H9 (cell line): ENCODE measurements at regions not wholly inside any gene's neighbourhood (a gene's known extent, or its start where the extent isn't known, plus 50 kb on each side); places are given as distances from the start of the nearest gene placed in this dataset.

ENCODE experiments used
- DNase-seq: peaks from one replicate; pipeline ENCODE4 v3.0.0-alpha.2; 2017
- H2AFZ ChIP-seq: one replicate; pipeline ENCODE4 v1.6.1; 2013; ENCODE audit warnings: mild to moderate bottlenecking, low read length, control low read depth, moderate library complexity
- H2AK5ac ChIP-seq: 2 replicates; pipeline ENCODE4 v1.6.1; 2013; ENCODE audit warnings: low read length, control low read depth, mixed read lengths; ENCODE audit not compliant: insufficient read length
- H2BK120ac ChIP-seq: one replicate; pipeline ENCODE4 v1.6.1; 2013; ENCODE audit warnings: low read depth, mild to moderate bottlenecking, low read length, control low read depth, inconsistent platforms; ENCODE audit not compliant: poor library complexity, severe bottlenecking
- H2BK12ac ChIP-seq: 2 replicates; pipeline ENCODE4 v1.6.1; 2013; ENCODE audit warnings: low read length, control low read depth, mixed read lengths, low read depth; ENCODE audit not compliant: insufficient read length
- H2BK15ac ChIP-seq: 2 replicates; pipeline ENCODE4 v1.6.1; 2013; ENCODE audit warnings: low read depth, low read length, control low read depth
- H2BK20ac ChIP-seq: one replicate; pipeline ENCODE4 v1.6.1; 2013; ENCODE audit warnings: low read depth, mild to moderate bottlenecking, low read length, control low read depth, inconsistent platforms; ENCODE audit not compliant: poor library complexity, severe bottlenecking
- H2BK5ac ChIP-seq: 2 replicates; pipeline ENCODE4 v1.6.1; 2013; ENCODE audit warnings: low read length, control low read depth, mixed read lengths; ENCODE audit not compliant: insufficient read length
- H3K14ac ChIP-seq: 2 replicates; pipeline ENCODE4 v1.6.1; 2013; ENCODE audit warnings: low read length, control low read depth; ENCODE audit not compliant: insufficient read depth
- H3K18ac ChIP-seq: 2 replicates; pipeline ENCODE4 v1.6.1; 2013; ENCODE audit warnings: low read depth, mild to moderate bottlenecking, mixed read lengths, low read length, control low read depth; ENCODE audit not compliant: insufficient read length
- H3K23ac ChIP-seq: 2 replicates; pipeline ENCODE4 v1.6.1; 2013; ENCODE audit warnings: low read length, control low read depth, mixed read lengths, low read depth; ENCODE audit not compliant: insufficient read length
- H3K23me2 ChIP-seq: 2 replicates; pipeline ENCODE4 v1.6.1; 2013; ENCODE audit warnings: low read depth, mild to moderate bottlenecking, mixed read lengths, low read length, control low read depth; ENCODE audit not compliant: insufficient read length, poor library complexity, severe bottlenecking
- H3K27ac ChIP-seq: 2 replicates; pipeline ENCODE4 v1.5.1; 2013; ENCODE audit warnings: low read length, control low read depth, mixed read lengths, low read depth; ENCODE audit not compliant: insufficient read length
- H3K27me3 ChIP-seq: 2 replicates; pipeline ENCODE4 v1.6.1; 2013; ENCODE audit warnings: low read length, control low read depth, inconsistent platforms; ENCODE audit not compliant: insufficient read depth
- H3K4ac ChIP-seq: 2 replicates; pipeline ENCODE4 v1.6.1; 2013; ENCODE audit warnings: low read depth, mild to moderate bottlenecking, control low read depth, inconsistent platforms, low read length, moderate library complexity
- H3K4me1 ChIP-seq: 2 replicates; pipeline ENCODE4 v1.6.1; 2013; ENCODE audit warnings: low read length, control low read depth, inconsistent platforms; ENCODE audit not compliant: insufficient read depth
- H3K4me2 ChIP-seq: 2 replicates; pipeline ENCODE4 v1.6.1; 2013; ENCODE audit warnings: low read length, control low read depth, mixed read lengths; ENCODE audit not compliant: insufficient read length, insufficient read depth
- H3K56ac ChIP-seq: 2 replicates; pipeline ENCODE4 v1.6.1; 2013; ENCODE audit warnings: low read depth, mild to moderate bottlenecking, mixed read lengths, low read length, control low read depth; ENCODE audit not compliant: insufficient read length
- H3K79me1 ChIP-seq: 2 replicates; pipeline ENCODE4 v1.6.1; 2013; ENCODE audit warnings: low read depth, mild to moderate bottlenecking, moderate library complexity, low read length, control low read depth, inconsistent platforms; ENCODE audit not compliant: insufficient read depth, poor library complexity, severe bottlenecking
- H3K79me2 ChIP-seq: 2 replicates; pipeline ENCODE4 v1.6.1; 2013; ENCODE audit warnings: low read length, control low read depth, inconsistent platforms; ENCODE audit not compliant: insufficient read depth
- H3K9ac ChIP-seq: 2 replicates; pipeline ENCODE4 v1.6.1; 2013; ENCODE audit warnings: low read length, control low read depth, mixed read lengths; ENCODE audit not compliant: insufficient read length; ENCODE audit errors: extremely low read depth
- H3K9me3 ChIP-seq: one replicate; pipeline ENCODE4 v1.6.1; 2013; ENCODE audit warnings: low read depth, low read length, inconsistent platforms; ENCODE audit not compliant: control insufficient read depth
- H3T11ph ChIP-seq: one replicate; pipeline ENCODE4 v1.6.1; 2013; ENCODE audit warnings: mild to moderate bottlenecking, low read length, control low read depth, inconsistent platforms
- H4K20me1 ChIP-seq: one replicate; pipeline ENCODE4 v1.6.1; 2013; ENCODE audit not compliant: control insufficient read depth, insufficient read length, insufficient read depth
- H4K5ac ChIP-seq: 2 replicates; pipeline ENCODE4 v1.6.1; 2013; ENCODE audit warnings: low read depth, mild to moderate bottlenecking, mixed read lengths, low read length, control low read depth; ENCODE audit not compliant: insufficient read length
- H4K8ac ChIP-seq: replicated peaks from 2 replicates; pipeline ENCODE4 v1.6.1; 2013; ENCODE audit warnings: low read length, control low read depth, mixed read lengths, low read depth; ENCODE audit not compliant: insufficient read length
- H4K91ac ChIP-seq: 2 replicates; pipeline ENCODE4 v1.6.1; 2013; ENCODE audit warnings: low read depth, mild to moderate bottlenecking, moderate library complexity, mixed read lengths, low read length, control low read depth; ENCODE audit not compliant: insufficient read length
- H3K27ac Mint-ChIP-seq, 3 experiments: 2 replicates in 2 of 3; 3 replicates in 1 of 3; pipeline ENCODE4 v1.8.0; 2020 to 2021; ENCODE audit warnings: mixed read lengths in 3 of 3, mild to moderate bottlenecking in 1 of 3, moderate library complexity in 1 of 3
- H3K27me3 Mint-ChIP-seq: 2 replicates; pipeline ENCODE4 v1.8.0; 2021; ENCODE audit warnings: low read depth, mild to moderate bottlenecking, moderate library complexity, mixed read lengths
- H3K36me3 Mint-ChIP-seq, 3 experiments: 2 replicates in 2 of 3; 3 replicates in 1 of 3; pipeline ENCODE4 v1.8.0; 2020 to 2021; ENCODE audit warnings: low read depth in 3 of 3, mixed read lengths in 3 of 3; ENCODE audit not compliant: insufficient read depth in 1 of 3
- H3K4me1 Mint-ChIP-seq, 2 experiments: 2 replicates each; pipeline ENCODE4 v1.8.0; 2020; ENCODE audit warnings: mixed read lengths in 2 of 2
- H3K4me3 Mint-ChIP-seq, 2 experiments: 2 replicates in 1 of 2; 3 replicates in 1 of 2; pipeline ENCODE4 v1.8.0; 2020 to 2021; ENCODE audit warnings: mild to moderate bottlenecking in 2 of 2, mixed read lengths in 2 of 2, moderate library complexity in 1 of 2
- H3K9me3 Mint-ChIP-seq, 2 experiments: 2 replicates in 1 of 2; 3 replicates in 1 of 2; pipeline ENCODE4 v1.8.0; 2020; ENCODE audit warnings: mild to moderate bottlenecking in 2 of 2, mixed read lengths in 2 of 2, moderate library complexity in 1 of 2
- WGBS: extraction: QIAGEN DNeasy Blood & Tissue Kit; methylation state at CpG from one replicate; pipeline ENCODE4 v1.1.7; 2013; ENCODE audit warnings: missing lambda C conversion rate, low lambda C conversion rate, mixed read lengths; ENCODE audit not compliant: insufficient read length; ENCODE audit errors: extremely low coverage; 5-methylcytosine and 5-hydroxymethylcytosine counted together
- TF ChIP-seq, protein P1 (sequence below): fragments of 200-600 bp; sonication (generic); conservative IDR thresholded peaks from 3 replicates; pipeline ENCODE4 v1.8.0; 2021; ENCODE audit warnings: antibody characterized with exemption, mild to moderate bottlenecking

DNA sequence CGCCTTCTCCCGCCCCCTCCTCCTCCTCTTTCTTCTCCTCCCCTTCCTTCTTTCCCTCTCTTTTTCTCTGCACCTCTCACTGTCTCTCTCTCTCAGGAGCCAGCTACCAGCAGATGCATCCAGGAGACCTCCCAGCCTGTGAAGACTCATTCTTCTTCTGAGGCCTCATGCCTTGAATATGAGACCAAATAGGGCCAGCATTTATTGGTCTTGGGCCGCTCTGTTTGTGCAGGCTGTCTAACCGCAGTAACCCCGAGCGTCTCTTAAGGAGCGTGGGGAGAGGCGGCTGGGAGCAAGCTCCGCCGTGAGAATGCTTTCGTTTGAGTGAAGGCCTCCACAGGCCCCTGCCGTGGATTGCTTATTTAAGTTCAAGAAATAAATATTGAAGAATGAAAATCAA is 167.0 kb downstream of the NUFIP1 start:
- H2AFZ ChIP-seq: no peak overlapping the region
- Mint-ChIP-seq H3K9me3 (no peaks in the 10 kb centered on the region), H3K36me3 (no peaks in the 10 kb centered on the region), H3K4me1 (peaks cover 21 to 28% of the 10 kb centered on the region in 2 experiments), H3K4me3 (no peak overlapping the region), H3K27me3 (no peaks in the 10 kb centered on the region; the same call in 1 of the 2 replicates), H3K27ac (no peak overlapping the region)
- H3K4me1 ChIP-seq: peaks cover 5% of the 10 kb centered on the region; the same call in 1 of the 2 replicates
- no peak overlapping the region for H3K9ac ChIP-seq
- no peak for DNase-seq
- no peak overlapping the region for H3K23ac ChIP-seq
- H2BK5ac ChIP-seq: no peak overlapping the region
- no peak overlapping the region for H4K8ac ChIP-seq
- no peaks in the 10 kb centered on the region for H3K79me1 ChIP-seq
- H4K20me1 ChIP-seq: no peaks in the 10 kb centered on the region
- H3K9me3 ChIP-seq: no peaks in the 10 kb centered on the region
- no peak overlapping the region for H4K5ac ChIP-seq
- WGBS: no CpG with 5 or more reads among the region's 12 CpGs
- H3K23me2 ChIP-seq: no peaks in the 10 kb centered on the region
- no peak overlapping the region for H2BK20ac ChIP-seq
- no peak overlapping the region for H2BK120ac ChIP-seq
- no peak overlapping the region for H3K56ac ChIP-seq
- no peak overlapping the region for H3T11ph ChIP-seq
- H3K27ac ChIP-seq: no peak overlapping the region
- no peak overlapping the region for H2BK15ac ChIP-seq
- no peak overlapping the region for H2BK12ac ChIP-seq
- H3K4ac ChIP-seq: no peak overlapping the region
- no peak overlapping the region for H3K14ac ChIP-seq
- H3K18ac ChIP-seq: no peak overlapping the region
- no peaks in the 10 kb centered on the region for H3K27me3 ChIP-seq
- H3K79me2 ChIP-seq: no peaks in the 10 kb centered on the region
- no peak overlapping the region for H3K4me2 ChIP-seq
- TF ChIP-seq, protein P1, sequence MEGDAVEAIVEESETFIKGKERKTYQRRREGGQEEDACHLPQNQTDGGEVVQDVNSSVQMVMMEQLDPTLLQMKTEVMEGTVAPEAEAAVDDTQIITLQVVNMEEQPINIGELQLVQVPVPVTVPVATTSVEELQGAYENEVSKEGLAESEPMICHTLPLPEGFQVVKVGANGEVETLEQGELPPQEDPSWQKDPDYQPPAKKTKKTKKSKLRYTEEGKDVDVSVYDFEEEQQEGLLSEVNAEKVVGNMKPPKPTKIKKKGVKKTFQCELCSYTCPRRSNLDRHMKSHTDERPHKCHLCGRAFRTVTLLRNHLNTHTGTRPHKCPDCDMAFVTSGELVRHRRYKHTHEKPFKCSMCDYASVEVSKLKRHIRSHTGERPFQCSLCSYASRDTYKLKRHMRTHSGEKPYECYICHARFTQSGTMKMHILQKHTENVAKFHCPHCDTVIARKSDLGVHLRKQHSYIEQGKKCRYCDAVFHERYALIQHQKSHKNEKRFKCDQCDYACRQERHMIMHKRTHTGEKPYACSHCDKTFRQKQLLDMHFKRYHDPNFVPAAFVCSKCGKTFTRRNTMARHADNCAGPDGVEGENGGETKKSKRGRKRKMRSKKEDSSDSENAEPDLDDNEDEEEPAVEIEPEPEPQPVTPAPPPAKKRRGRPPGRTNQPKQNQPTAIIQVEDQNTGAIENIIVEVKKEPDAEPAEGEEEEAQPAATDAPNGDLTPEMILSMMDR: no peak
- H2AK5ac ChIP-seq: no peak overlapping the region
- no peak overlapping the region for H4K91ac ChIP-seq
